Hepatocyte (in vitro differentiated cells): ENCODE measurements at regions not wholly inside any gene's neighbourhood (a gene's known extent, or its start where the extent isn't known, plus 50 kb on each side); places are given as distances from the start of the nearest gene placed in this dataset.
"Not testable (repeated sequence)": the region's sequence is repeated elsewhere in the genome, so short reads cannot be mapped to it uniquely, and the experiment has no call there.

Experiments used
- DNase-seq: peaks from one replicate; pipeline ENCODE4 v3.0.0-alpha.2; 2016; ENCODE audit warnings: low spot score
- H2AFZ ChIP-seq: fragments of 200-600 bp; sonication (generic); 2 replicates; pipeline ENCODE4 v1.6.0; 2016; ENCODE audit warnings: antibody characterized with exemption, mild to moderate bottlenecking
- H3K27ac ChIP-seq: fragments of 200-600 bp; sonication (generic); 2 replicates; pipeline ENCODE4 v1.5.1; 2016; ENCODE audit warnings: mild to moderate bottlenecking
- H3K27me3 ChIP-seq: fragments of 200-600 bp; sonication (generic); 2 replicates; pipeline ENCODE4 v1.6.1; 2016
- H3K36me3 ChIP-seq: fragments of 200-600 bp; sonication (generic); replicated peaks from 2 replicates; pipeline ENCODE4 v1.5.1; 2016; ENCODE audit warnings: low read depth; ENCODE audit not compliant: insufficient read depth
- H3K4me1 ChIP-seq: fragments of 200-600 bp; sonication (generic); 2 replicates; pipeline ENCODE4 v1.5.1; 2016; ENCODE audit warnings: mild to moderate bottlenecking, moderate library complexity; ENCODE audit not compliant: insufficient read depth
- H3K4me2 ChIP-seq: fragments of 200-600 bp; sonication (generic); 2 replicates; pipeline ENCODE4 v1.6.0; 2016
- H3K4me3 ChIP-seq: fragments of 200-600 bp; sonication (generic); 2 replicates; pipeline ENCODE4 v1.5.1; 2016; ENCODE audit warnings: mild to moderate bottlenecking
- H3K79me2 ChIP-seq: fragments of 200-600 bp; sonication (generic); 2 replicates; pipeline ENCODE4 v1.6.0; 2017; ENCODE audit warnings: mild to moderate bottlenecking
- H3K9me2 ChIP-seq: fragments of 200-600 bp; sonication (generic); replicated peaks from 2 replicates; pipeline ENCODE4 v1.6.0; 2017; ENCODE audit warnings: mild to moderate bottlenecking; ENCODE audit not compliant: insufficient read depth
- H3K9me3 ChIP-seq: fragments of 200-600 bp; sonication (generic); 2 replicates; pipeline ENCODE4 v1.5.1; 2016; ENCODE audit warnings: low read depth, mild to moderate bottlenecking
- H4K20me1 ChIP-seq: fragments of 200-600 bp; sonication (generic); 2 replicates; pipeline ENCODE4 v1.6.0; 2016; ENCODE audit warnings: mild to moderate bottlenecking; ENCODE audit not compliant: insufficient read depth, poor library complexity, severe bottlenecking
- EZH2 ChIP-seq: fragments of 200-600 bp; sonication (generic); IDR thresholded peaks from 2 replicates; pipeline ENCODE4 v1.6.1; 2016; ENCODE audit warnings: antibody characterized with exemption, mild to moderate bottlenecking, borderline replicate concordance
- EZH2phosphoT487 ChIP-seq: fragments of 200-600 bp; sonication (generic); IDR thresholded peaks from one replicate; pipeline ENCODE4 v1.6.1; 2018; ENCODE audit warnings: antibody characterized with exemption, mild to moderate bottlenecking, low read depth, moderate library complexity; ENCODE audit not compliant: unreplicated experiment, severe bottlenecking
- WGBS: methylation state at CpG from one replicate; pipeline ENCODE4 v1.1.6; 2016; ENCODE audit warnings: low lambda C conversion rate; ENCODE audit errors: missing lambda C conversion rate; 5-methylcytosine and 5-hydroxymethylcytosine counted together
- TF ChIP-seq, protein P1 (sequence below): fragments of 200-600 bp; sonication (generic); IDR thresholded peaks from 2 replicates; pipeline ENCODE4 v1.5.1; 2016; ENCODE audit warnings: antibody characterized with exemption, mild to moderate bottlenecking; ENCODE audit not compliant: poor library complexity

GRCh38 chr2:146415291-146415690 is 1429.5 kb upstream of the ACVR2A start:
- Histone ChIP-seq H2AFZ (no peak overlapping the region), H3K79me2 (no peaks in the 10 kb centered on the region), H3K4me3 (no peak overlapping the region), H3K9me2 (no peaks in the 10 kb centered on the region), H3K9me3 (no peaks in the 10 kb centered on the region), H3K27me3 (no peaks in the 10 kb centered on the region), H3K27ac (no peak overlapping the region), H4K20me1 (no peaks in the 10 kb centered on the region), H3K4me1 (no peaks in the 10 kb centered on the region), H3K36me3 (no peaks in the 10 kb centered on the region), H3K4me2 (no peak overlapping the region)
- DNase-seq = no peak
- TF ChIP-seq EZH2phosphoT487 (no peak), EZH2 (no peak)
- TF ChIP-seq, protein P1, sequence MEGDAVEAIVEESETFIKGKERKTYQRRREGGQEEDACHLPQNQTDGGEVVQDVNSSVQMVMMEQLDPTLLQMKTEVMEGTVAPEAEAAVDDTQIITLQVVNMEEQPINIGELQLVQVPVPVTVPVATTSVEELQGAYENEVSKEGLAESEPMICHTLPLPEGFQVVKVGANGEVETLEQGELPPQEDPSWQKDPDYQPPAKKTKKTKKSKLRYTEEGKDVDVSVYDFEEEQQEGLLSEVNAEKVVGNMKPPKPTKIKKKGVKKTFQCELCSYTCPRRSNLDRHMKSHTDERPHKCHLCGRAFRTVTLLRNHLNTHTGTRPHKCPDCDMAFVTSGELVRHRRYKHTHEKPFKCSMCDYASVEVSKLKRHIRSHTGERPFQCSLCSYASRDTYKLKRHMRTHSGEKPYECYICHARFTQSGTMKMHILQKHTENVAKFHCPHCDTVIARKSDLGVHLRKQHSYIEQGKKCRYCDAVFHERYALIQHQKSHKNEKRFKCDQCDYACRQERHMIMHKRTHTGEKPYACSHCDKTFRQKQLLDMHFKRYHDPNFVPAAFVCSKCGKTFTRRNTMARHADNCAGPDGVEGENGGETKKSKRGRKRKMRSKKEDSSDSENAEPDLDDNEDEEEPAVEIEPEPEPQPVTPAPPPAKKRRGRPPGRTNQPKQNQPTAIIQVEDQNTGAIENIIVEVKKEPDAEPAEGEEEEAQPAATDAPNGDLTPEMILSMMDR = no peak
- WGBS = 88% methylated on average over 2 of the region's 2 CpGs

- WGBS = 73% methylated on average over 5 of the region's 5 CpGs
- no peak overlapping the region for H3K4me3 ChIP-seq
- H3K27me3 ChIP-seq = no peaks in the 10 kb centered on the region
- H3K36me3 ChIP-seq = no peaks in the 10 kb centered on the region
- TF ChIP-seq, protein P1 = no peak
- TF ChIP-seq EZH2 = no peak
- no peak for TF ChIP-seq EZH2phosphoT487
- H4K20me1 ChIP-seq = no peaks in the 10 kb centered on the region
- no peaks in the 10 kb centered on the region for H3K4me1 ChIP-seq
- no peaks in the 10 kb centered on the region for H3K9me3 ChIP-seq
- no peak for DNase-seq
- H3K79me2 ChIP-seq = no peaks in the 10 kb centered on the region
- no peaks in the 10 kb centered on the region for H3K9me2 ChIP-seq
- no peak overlapping the region for H3K27ac ChIP-seq
- no peak overlapping the region for H2AFZ ChIP-seq
- no peak overlapping the region for H3K4me2 ChIP-seq
Observed at GRCh38 chr2:146414456-146414855, 1430.4 kb upstream of the ACVR2A start.

GRCh38 chr2:146413086-146413610 is 1431.7 kb upstream of the ACVR2A start:
- H2AFZ ChIP-seq = no peak overlapping the region
- no peaks in the 10 kb centered on the region for H3K9me3 ChIP-seq
- DNase-seq = no peak
- no peaks in the 10 kb centered on the region for H3K36me3 ChIP-seq
- H3K4me3 ChIP-seq = no peak overlapping the region
- WGBS = 96% methylated on average over 22 of the region's 22 CpGs
- no peak overlapping the region for H3K4me2 ChIP-seq
- no peaks in the 10 kb centered on the region for H3K79me2 ChIP-seq
- no peak overlapping the region for H3K27ac ChIP-seq
- no peaks in the 10 kb centered on the region for H3K9me2 ChIP-seq
- no peaks in the 10 kb centered on the region for H4K20me1 ChIP-seq
- TF ChIP-seq EZH2 = no peak
- no peak for TF ChIP-seq EZH2phosphoT487
- TF ChIP-seq, protein P1 = no peak
- no peaks in the 10 kb centered on the region for H3K27me3 ChIP-seq
- H3K4me1 ChIP-seq = no peaks in the 10 kb centered on the region

DNA sequence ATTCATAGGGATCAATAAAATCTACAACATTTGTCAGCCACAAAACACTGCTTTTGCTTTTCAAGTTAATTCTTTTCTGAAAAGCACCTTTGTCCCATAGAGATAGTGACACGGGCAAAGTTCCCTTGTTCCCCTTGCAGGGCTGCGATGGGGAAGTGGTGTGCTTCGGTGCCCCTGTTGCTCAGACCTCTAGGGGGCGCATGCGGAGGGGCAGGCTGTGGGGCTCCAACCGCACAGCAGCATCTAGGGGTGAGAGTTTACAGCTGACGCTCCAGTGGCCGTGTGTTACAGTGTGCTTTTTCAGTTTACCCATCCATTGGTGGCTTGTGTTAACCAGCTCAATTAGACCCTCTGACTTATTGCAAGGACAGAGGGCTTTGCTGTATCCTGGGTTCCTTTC is 1432.2 kb upstream of the ACVR2A start:
- 86% methylated on average over 8 of the region's 8 CpGs for WGBS
- DNase-seq = no peak
- H3K9me2 ChIP-seq = no peaks in the 10 kb centered on the region
- no peaks in the 10 kb centered on the region for H3K27me3 ChIP-seq
- H3K27ac ChIP-seq = no peak overlapping the region
- no peaks in the 10 kb centered on the region for H4K20me1 ChIP-seq
- no peaks in the 10 kb centered on the region for H3K9me3 ChIP-seq
- no peak overlapping the region for H2AFZ ChIP-seq
- H3K4me2 ChIP-seq = no peak overlapping the region
- TF ChIP-seq EZH2 (no peak), EZH2phosphoT487 (no peak)
- TF ChIP-seq, protein P1 = no peak
- H3K4me3 ChIP-seq = no peak overlapping the region
- no peaks in the 10 kb centered on the region for H3K36me3 ChIP-seq
- H3K79me2 ChIP-seq = no peaks in the 10 kb centered on the region
- no peaks in the 10 kb centered on the region for H3K4me1 ChIP-seq

- not testable (repeated sequence) for H3K27me3 ChIP-seq, H3K4me1 ChIP-seq, H4K20me1 ChIP-seq, H3K27ac ChIP-seq, H3K9me2 ChIP-seq, DNase-seq, H3K36me3 ChIP-seq, H3K4me3 ChIP-seq, H2AFZ ChIP-seq, H3K4me2 ChIP-seq, H3K79me2 ChIP-seq, H3K9me3 ChIP-seq
- WGBS = 86% methylated on average over 26 of the region's 30 CpGs
Observed at GRCh38 chr2:146405402-146406309, 1439.2 kb upstream of the ACVR2A start.
